ENCODE measurements at regions not wholly inside any gene's neighbourhood (a gene's known extent, or its start where the extent isn't known, plus 50 kb on each side); places are given as distances from the start of the nearest gene placed in this dataset.

DNA sequence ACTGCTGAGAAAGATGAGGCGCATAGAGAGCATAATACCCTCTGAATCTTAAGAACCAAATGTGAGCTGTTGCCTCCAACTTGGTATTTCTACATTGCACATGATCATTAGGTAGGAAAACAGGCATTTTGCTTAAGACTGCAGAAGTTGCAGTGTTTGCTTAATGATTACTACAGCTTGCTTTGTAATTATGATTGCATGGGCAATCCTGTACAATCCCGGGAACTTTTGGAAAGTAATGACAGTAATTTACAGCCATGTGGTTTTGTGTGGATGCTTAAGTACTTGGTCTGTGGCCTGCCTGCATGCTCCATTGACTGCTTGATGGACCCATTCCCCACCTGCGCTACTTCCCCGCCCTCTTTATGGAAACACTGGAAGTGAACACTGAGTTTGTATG, 301.1 kb downstream of the DIPK2A start:
- TF ChIP-seq, protein P1, sequence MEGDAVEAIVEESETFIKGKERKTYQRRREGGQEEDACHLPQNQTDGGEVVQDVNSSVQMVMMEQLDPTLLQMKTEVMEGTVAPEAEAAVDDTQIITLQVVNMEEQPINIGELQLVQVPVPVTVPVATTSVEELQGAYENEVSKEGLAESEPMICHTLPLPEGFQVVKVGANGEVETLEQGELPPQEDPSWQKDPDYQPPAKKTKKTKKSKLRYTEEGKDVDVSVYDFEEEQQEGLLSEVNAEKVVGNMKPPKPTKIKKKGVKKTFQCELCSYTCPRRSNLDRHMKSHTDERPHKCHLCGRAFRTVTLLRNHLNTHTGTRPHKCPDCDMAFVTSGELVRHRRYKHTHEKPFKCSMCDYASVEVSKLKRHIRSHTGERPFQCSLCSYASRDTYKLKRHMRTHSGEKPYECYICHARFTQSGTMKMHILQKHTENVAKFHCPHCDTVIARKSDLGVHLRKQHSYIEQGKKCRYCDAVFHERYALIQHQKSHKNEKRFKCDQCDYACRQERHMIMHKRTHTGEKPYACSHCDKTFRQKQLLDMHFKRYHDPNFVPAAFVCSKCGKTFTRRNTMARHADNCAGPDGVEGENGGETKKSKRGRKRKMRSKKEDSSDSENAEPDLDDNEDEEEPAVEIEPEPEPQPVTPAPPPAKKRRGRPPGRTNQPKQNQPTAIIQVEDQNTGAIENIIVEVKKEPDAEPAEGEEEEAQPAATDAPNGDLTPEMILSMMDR (IDR thresholded peaks at IDR 0.05) = no peak
- no peak for TF ChIP-seq POLR2A (IDR thresholded peaks at IDR 0.05)
- TF ChIP-seq EP300 (IDR thresholded peaks at IDR 0.05) = no peak

All from tibial nerve (tissue), 4 donors.